BE2C (cell line): ENCODE measurements at regions not wholly inside any gene's neighbourhood (a gene's known extent, or its start where the extent isn't known, plus 50 kb on each side); places are given as distances from the start of the nearest gene placed in this dataset.

Experiments
- DNase-seq: peaks from one replicate; pipeline ENCODE4 v3.0.0-alpha.2; 2020
- H3K27me3 ChIP-seq: fragments of 250-450 bp; sonication (Bioruptor Pico); 2 replicates; pipeline ENCODE4 v1.5.1; 2020; ENCODE audit warnings: mild to moderate bottlenecking
- H3K36me3 ChIP-seq: fragments of 250-450 bp; sonication (Bioruptor Pico); 2 replicates; pipeline ENCODE4 v1.5.1; 2020; ENCODE audit warnings: mild to moderate bottlenecking
- H3K4me1 ChIP-seq: fragments of 250-450 bp; sonication (Bioruptor Pico); 2 replicates; pipeline ENCODE4 v1.5.1; 2020
- H3K4me3 ChIP-seq: 2 replicates; pipeline ENCODE4 v1.5.1; 2011; ENCODE audit warnings: low read depth, low read length
- H3K9me3 ChIP-seq: fragments of 250-450 bp; sonication (Bioruptor Pico); 2 replicates; pipeline ENCODE4 v1.5.1; 2020
- TF ChIP-seq, protein P1 (sequence below): IDR thresholded peaks from 2 replicates; pipeline ENCODE4 v1.5.1; 2012; ENCODE audit warnings: mild to moderate bottlenecking, low read depth, low read length

GRCh38 chr1:168441745-168442144 is 102.1 kb downstream of the XCL2 start:
- Histone ChIP-seq H3K36me3 (no peaks in the 10 kb centered on the region), H3K4me1 (0 out of 2 replicates have a peak, but pooled peaks cover 3% of the 10 kb centered on the region), H3K9me3 (no peaks in the 10 kb centered on the region), H3K27me3 (no peaks in the 10 kb centered on the region), H3K4me3 (no peak overlapping the region)
- TF ChIP-seq, protein P1, sequence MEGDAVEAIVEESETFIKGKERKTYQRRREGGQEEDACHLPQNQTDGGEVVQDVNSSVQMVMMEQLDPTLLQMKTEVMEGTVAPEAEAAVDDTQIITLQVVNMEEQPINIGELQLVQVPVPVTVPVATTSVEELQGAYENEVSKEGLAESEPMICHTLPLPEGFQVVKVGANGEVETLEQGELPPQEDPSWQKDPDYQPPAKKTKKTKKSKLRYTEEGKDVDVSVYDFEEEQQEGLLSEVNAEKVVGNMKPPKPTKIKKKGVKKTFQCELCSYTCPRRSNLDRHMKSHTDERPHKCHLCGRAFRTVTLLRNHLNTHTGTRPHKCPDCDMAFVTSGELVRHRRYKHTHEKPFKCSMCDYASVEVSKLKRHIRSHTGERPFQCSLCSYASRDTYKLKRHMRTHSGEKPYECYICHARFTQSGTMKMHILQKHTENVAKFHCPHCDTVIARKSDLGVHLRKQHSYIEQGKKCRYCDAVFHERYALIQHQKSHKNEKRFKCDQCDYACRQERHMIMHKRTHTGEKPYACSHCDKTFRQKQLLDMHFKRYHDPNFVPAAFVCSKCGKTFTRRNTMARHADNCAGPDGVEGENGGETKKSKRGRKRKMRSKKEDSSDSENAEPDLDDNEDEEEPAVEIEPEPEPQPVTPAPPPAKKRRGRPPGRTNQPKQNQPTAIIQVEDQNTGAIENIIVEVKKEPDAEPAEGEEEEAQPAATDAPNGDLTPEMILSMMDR: no peak
- DNase-seq: no peak

GRCh38 chr1:168439456-168440375 is 104.1 kb downstream of the XCL2 start:
- H3K36me3 ChIP-seq: no peaks in the 10 kb centered on the region
- H3K4me1 ChIP-seq: 0 out of 2 replicates have a peak, but pooled peaks cover 3% of the 10 kb centered on the region
- TF ChIP-seq, protein P1: peak; percentile 96
- no peaks in the 10 kb centered on the region for H3K9me3 ChIP-seq
- H3K4me3 ChIP-seq: peak overlapping the region; percentile 51
- peak; percentile 90 for DNase-seq
- H3K27me3 ChIP-seq: no peaks in the 10 kb centered on the region

DNA sequence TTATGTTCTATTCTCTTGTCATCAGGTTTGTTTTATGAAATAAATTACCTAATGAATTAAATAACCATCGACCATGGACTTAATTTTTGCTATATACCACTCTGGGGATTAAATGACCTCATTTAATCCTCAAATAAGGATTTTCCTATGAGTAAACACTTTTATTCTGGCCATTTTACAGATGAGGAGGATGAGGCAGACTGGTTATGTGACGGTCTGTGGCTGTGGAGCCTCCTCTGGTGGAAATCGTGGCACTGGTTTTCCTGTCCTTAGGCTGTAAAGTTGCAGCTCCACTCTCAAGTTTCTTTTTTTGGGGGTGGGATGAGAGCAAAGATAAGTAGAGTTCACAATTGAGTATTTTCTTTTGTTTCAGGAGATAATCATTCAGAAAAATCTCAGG is 105.2 kb downstream of the XCL2 start:
- Histone ChIP-seq H3K27me3 (no peaks in the 10 kb centered on the region), H3K4me1 (0 out of 2 replicates have a peak, but pooled peaks cover 3% of the 10 kb centered on the region), H3K4me3 (no peak overlapping the region), H3K9me3 (no peaks in the 10 kb centered on the region), H3K36me3 (no peaks in the 10 kb centered on the region)
- TF ChIP-seq, protein P1: no peak
- no peak for DNase-seq

DNA sequence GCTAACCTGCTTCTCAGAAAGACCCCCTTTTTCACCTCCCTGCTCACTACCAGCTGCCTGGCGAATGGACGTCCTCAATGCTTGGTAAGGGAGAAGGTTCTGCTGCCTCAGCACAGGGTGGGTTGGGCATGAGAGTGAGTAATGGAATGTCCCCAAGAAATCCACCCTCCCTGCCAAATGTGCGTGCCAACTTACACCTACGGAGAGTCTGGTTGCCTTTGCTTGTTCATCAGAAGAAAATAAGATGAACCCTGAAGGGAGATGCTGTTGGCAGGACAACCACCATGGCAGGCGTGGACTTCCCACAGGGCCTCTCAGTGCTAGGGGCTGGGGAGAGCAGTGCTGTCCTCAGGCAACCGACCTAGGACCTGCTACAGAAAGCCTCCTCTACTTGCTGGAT is 106.0 kb downstream of the XCL2 start:
- no peak overlapping the region for H3K4me3 ChIP-seq
- H3K36me3 ChIP-seq: no peaks in the 10 kb centered on the region
- H3K9me3 ChIP-seq: no peaks in the 10 kb centered on the region
- 0 out of 2 replicates have a peak, but pooled peaks cover 3% of the 10 kb centered on the region for H3K4me1 ChIP-seq
- TF ChIP-seq, protein P1: no peak
- DNase-seq: no peak
- H3K27me3 ChIP-seq: no peaks in the 10 kb centered on the region

- H3K4me3 ChIP-seq: no peak overlapping the region
- no peaks in the 10 kb centered on the region for H3K9me3 ChIP-seq
- TF ChIP-seq, protein P1: no peak
- no peaks in the 10 kb centered on the region for H3K27me3 ChIP-seq
- no peak for DNase-seq
- H3K36me3 ChIP-seq: no peaks in the 10 kb centered on the region
- 0 out of 2 replicates have a peak, but pooled peaks cover 3% of the 10 kb centered on the region for H3K4me1 ChIP-seq
These were observed 108.4 kb downstream of the XCL2 start for GRCh38 chr1:168435439-168435838.

GRCh38 chr1:168433238-168433637 is 110.6 kb downstream of the XCL2 start:
- TF ChIP-seq, protein P1: no peak
- no peak for DNase-seq
- H3K9me3 ChIP-seq: no peaks in the 10 kb centered on the region

More at GRCh38 chr1:168433238-168433637, 110.6 kb downstream of the XCL2 start:
- no peaks in the 10 kb centered on the region for H3K4me1 ChIP-seq
- H3K4me3 ChIP-seq: no peak overlapping the region
- H3K27me3 ChIP-seq: no peaks in the 10 kb centered on the region
- no peaks in the 10 kb centered on the region for H3K36me3 ChIP-seq
